ENCODE measurements at regions not wholly inside any gene's neighbourhood (a gene's known extent, or its start where the extent isn't known, plus 50 kb on each side); places are given as distances from the start of the nearest gene placed in this dataset.

DNA sequence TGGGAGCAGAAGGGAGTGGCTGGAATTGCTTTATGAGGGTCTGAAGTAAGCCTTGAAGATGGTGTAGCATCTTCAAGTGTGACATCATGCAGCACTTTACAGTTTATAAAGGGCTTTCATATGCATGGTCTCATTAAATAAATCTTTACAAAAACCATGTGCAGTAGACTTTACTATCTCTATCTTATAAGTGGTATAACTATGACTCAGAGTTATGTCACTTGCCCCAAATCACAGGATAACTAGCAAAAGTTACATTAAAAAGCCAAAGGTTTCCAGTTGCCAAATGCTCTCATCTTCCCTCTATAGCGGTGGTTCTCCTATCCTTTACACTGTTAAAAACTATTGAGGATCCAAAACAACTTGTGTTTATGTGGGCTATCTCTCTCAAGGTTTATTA lies 687.7 kb upstream of the MARCKS start:
- no peak for DNase-seq
- no peaks in the 10 kb centered on the region for H3K4me1 ChIP-seq
- H3K4me3 ChIP-seq = no peak overlapping the region
- H3K36me3 ChIP-seq = no peaks in the 10 kb centered on the region
- H3K9me3 ChIP-seq = no peaks in the 10 kb centered on the region
- TF ChIP-seq, protein P1, sequence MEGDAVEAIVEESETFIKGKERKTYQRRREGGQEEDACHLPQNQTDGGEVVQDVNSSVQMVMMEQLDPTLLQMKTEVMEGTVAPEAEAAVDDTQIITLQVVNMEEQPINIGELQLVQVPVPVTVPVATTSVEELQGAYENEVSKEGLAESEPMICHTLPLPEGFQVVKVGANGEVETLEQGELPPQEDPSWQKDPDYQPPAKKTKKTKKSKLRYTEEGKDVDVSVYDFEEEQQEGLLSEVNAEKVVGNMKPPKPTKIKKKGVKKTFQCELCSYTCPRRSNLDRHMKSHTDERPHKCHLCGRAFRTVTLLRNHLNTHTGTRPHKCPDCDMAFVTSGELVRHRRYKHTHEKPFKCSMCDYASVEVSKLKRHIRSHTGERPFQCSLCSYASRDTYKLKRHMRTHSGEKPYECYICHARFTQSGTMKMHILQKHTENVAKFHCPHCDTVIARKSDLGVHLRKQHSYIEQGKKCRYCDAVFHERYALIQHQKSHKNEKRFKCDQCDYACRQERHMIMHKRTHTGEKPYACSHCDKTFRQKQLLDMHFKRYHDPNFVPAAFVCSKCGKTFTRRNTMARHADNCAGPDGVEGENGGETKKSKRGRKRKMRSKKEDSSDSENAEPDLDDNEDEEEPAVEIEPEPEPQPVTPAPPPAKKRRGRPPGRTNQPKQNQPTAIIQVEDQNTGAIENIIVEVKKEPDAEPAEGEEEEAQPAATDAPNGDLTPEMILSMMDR (IDR thresholded peaks at IDR 0.05) = no peak
- TF ChIP-seq POLR2A (IDR thresholded peaks at IDR 0.05) = no peak
- H3K27ac ChIP-seq = no peak overlapping the region
- H3K27me3 ChIP-seq = no peaks in the 10 kb centered on the region

DNA sequence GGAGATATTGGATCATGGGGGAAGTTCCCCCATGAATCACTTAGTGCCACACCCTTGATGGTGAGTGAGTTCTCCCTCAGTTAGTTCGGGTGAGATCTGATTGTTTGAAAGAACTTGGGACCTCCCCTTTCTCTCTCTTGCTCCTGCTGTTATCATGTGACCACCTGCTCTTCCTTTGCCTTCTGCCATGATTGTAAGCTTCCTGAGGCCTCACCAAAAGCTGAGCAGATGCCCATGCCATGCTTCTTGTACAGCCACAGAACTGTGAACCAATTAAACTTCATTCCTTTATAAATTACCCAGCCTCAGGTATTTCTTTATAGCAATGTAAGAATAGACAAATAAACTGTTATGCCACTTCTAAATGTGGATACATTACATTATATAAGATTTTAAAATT lies 686.7 kb upstream of the MARCKS start:
- no peaks in the 10 kb centered on the region for H3K36me3 ChIP-seq
- no peaks in the 10 kb centered on the region for H3K27me3 ChIP-seq
- no peak for DNase-seq
- no peak overlapping the region for H3K4me3 ChIP-seq
- TF ChIP-seq POLR2A (IDR thresholded peaks at IDR 0.05) = no peak
- TF ChIP-seq, protein P1 (IDR thresholded peaks at IDR 0.05) = no peak
- no peak overlapping the region for H3K27ac ChIP-seq
- no peaks in the 10 kb centered on the region for H3K9me3 ChIP-seq
- no peaks in the 10 kb centered on the region for H3K4me1 ChIP-seq

DNA sequence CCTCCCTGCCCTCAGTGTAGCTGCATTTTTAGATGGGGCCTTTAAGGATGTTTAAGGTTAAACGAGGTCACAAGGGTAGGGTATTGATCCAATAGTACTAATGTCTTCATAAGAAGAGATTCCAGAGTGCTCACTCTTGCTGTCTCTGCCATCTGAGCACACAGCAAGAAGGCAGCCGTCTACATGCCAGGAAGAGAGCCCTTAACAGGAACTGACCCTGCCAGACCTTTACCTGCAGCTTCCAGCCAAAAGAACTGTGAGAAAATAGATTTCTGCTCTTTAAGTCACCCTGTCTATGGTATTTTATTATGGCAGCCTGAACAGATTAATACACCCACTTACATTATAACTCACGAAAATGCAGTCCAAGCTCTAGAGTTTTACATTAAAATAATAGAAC lies 685.3 kb upstream of the MARCKS start:
- Histone ChIP-seq H3K9me3 (no peaks in the 10 kb centered on the region), H3K4me3 (no peak overlapping the region), H3K27ac (no peak overlapping the region), H3K4me1 (no peaks in the 10 kb centered on the region), H3K36me3 (no peaks in the 10 kb centered on the region), H3K27me3 (no peaks in the 10 kb centered on the region)
- DNase-seq = no peak
- no peak for TF ChIP-seq POLR2A (IDR thresholded peaks at IDR 0.05)
- TF ChIP-seq, protein P1 (IDR thresholded peaks at IDR 0.05) = no peak

DNA sequence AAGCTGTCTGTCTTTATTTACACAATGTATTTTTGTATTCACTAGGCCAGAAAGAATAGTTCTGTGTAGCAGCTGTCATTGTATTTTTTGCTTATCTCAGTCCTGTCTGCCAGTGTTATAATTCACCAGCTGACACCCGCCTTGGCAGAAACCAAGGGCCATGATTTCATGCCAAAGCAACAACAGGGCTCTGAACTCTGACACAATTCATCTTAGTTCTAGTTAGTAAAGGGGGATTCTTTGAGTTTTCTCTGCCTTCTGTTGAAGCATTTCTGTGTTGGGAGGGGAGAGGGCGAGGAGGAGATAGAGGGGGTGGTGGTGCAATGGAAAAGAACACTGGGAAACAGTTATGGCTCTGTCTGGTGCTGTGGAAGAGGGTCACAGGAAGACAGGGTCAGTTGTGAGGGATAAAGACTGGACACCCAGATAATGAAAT lies 684.6 kb upstream of the MARCKS start:
- Histone ChIP-seq H3K36me3 (no peaks in the 10 kb centered on the region), H3K27ac (no peak overlapping the region), H3K4me3 (no peak overlapping the region), H3K27me3 (no peaks in the 10 kb centered on the region), H3K4me1 (no peaks in the 10 kb centered on the region), H3K9me3 (no peaks in the 10 kb centered on the region)
- no peak for TF ChIP-seq POLR2A (IDR thresholded peaks at IDR 0.05)
- TF ChIP-seq, protein P1 (IDR thresholded peaks at IDR 0.05) = no peak
- DNase-seq = no peak

DNA sequence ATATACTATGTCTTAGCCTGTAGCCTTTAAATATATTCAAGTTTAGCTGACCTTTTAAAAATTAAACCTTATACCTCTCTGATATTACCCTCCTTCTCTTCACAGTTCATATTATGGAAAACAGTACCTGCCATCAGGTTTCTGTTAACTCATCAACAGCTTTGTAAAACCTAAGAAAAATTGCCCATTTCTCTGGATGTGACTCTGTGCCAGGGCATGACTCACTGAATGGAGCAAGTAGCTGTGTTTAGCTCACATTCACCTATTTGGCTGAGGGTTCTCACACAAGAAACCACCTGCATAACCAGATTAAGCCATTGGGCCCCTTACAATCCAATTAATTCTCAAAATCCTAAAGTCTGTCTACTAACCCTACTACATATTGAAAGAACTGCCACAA lies 678.8 kb upstream of the MARCKS start:
- Histone ChIP-seq H3K9me3 (no peaks in the 10 kb centered on the region), H3K4me1 (no peaks in the 10 kb centered on the region), H3K27me3 (no peaks in the 10 kb centered on the region), H3K4me3 (no peak overlapping the region), H3K27ac (no peak overlapping the region), H3K36me3 (no peaks in the 10 kb centered on the region)
- DNase-seq = no peak
- TF ChIP-seq, protein P1 (IDR thresholded peaks at IDR 0.05) = no peak
- no peak for TF ChIP-seq POLR2A (IDR thresholded peaks at IDR 0.05)

DNA sequence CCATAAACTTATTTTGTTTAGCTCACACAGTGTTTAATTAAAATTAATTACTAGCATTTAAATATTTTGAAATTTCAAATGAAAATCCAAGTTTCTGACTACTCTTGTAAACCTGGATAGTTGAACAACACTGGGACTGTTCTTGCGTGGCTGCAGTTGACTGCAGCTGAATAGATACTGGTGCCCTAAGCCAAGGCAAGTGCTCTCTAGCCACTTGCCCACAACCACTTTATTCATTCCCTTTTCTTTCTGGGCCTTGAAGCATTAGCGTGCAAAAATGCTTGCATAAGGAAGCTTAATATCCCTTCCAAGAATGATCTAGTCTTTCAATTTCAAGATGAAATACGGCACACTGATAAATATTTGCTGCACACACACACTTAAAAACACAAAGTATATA lies 676.0 kb upstream of the MARCKS start:
- no peaks in the 10 kb centered on the region for H3K4me1 ChIP-seq
- DNase-seq = no peak
- no peak overlapping the region for H3K27ac ChIP-seq
- H3K27me3 ChIP-seq = no peaks in the 10 kb centered on the region
- H3K4me3 ChIP-seq = no peak overlapping the region
- no peaks in the 10 kb centered on the region for H3K9me3 ChIP-seq
- no peaks in the 10 kb centered on the region for H3K36me3 ChIP-seq
- no peak for TF ChIP-seq POLR2A (IDR thresholded peaks at IDR 0.05)
- TF ChIP-seq, protein P1 (IDR thresholded peaks at IDR 0.05) = no peak
